ENCODE measurements at regions not wholly inside any gene's neighbourhood (a gene's known extent, or its start where the extent isn't known, plus 50 kb on each side); places are given as distances from the start of the nearest gene placed in this dataset.
"Not testable (repeated sequence)": the region's sequence is repeated elsewhere in the genome, so short reads cannot be mapped to it uniquely, and the experiment has no call there.

- TF ChIP-seq MAX (IDR thresholded peaks at IDR 0.05) (no peak), FOXA1 (IDR thresholded peaks at IDR 0.05) (no peak), RXRA (IDR thresholded peaks at IDR 0.05) (no peak), FOXA2 (IDR thresholded peaks at IDR 0.05) (no peak), TAF1 (conservative IDR thresholded peaks at IDR 0.05) (no peak), ATF3 (IDR thresholded peaks at IDR 0.05) (no peak), JUND (IDR thresholded peaks at IDR 0.05) (no peak), YY1 (IDR thresholded peaks at IDR 0.05) (no peak), GABPA (IDR thresholded peaks at IDR 0.05 in 1 of 2, conservative IDR thresholded peaks at IDR 0.05 in 1 of 2) (no peak), REST (IDR thresholded peaks at IDR 0.05) (no peak), EGR1 (IDR thresholded peaks at IDR 0.05; ENCODE audit: low read depth in 2 of 2) (no peak), HNF4A (conservative IDR thresholded peaks at IDR 0.05) (no peak), NR2F2 (IDR thresholded peaks at IDR 0.05) (no peak), HNF4G (IDR thresholded peaks at IDR 0.05) (no peak), SP1 (IDR thresholded peaks at IDR 0.05) (no peak), ZBTB33 (IDR thresholded peaks at IDR 0.05) (no peak), RAD21 (IDR thresholded peaks at IDR 0.05) (no peak)
- TF ChIP-seq, protein P1, sequence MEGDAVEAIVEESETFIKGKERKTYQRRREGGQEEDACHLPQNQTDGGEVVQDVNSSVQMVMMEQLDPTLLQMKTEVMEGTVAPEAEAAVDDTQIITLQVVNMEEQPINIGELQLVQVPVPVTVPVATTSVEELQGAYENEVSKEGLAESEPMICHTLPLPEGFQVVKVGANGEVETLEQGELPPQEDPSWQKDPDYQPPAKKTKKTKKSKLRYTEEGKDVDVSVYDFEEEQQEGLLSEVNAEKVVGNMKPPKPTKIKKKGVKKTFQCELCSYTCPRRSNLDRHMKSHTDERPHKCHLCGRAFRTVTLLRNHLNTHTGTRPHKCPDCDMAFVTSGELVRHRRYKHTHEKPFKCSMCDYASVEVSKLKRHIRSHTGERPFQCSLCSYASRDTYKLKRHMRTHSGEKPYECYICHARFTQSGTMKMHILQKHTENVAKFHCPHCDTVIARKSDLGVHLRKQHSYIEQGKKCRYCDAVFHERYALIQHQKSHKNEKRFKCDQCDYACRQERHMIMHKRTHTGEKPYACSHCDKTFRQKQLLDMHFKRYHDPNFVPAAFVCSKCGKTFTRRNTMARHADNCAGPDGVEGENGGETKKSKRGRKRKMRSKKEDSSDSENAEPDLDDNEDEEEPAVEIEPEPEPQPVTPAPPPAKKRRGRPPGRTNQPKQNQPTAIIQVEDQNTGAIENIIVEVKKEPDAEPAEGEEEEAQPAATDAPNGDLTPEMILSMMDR (IDR thresholded peaks at IDR 0.05; ENCODE audit: low read depth, low read length, missing input control) = no peak
- Histone ChIP-seq H3K9ac (ENCODE audit: low read depth in 1 of 2, low read length in 2 of 2) (no peak overlapping the region), H3K4me1 (ENCODE audit: control insufficient read depth in 4 of 4, insufficient read depth in 4 of 4, low read length in 3 of 4) (peaks cover 0 to 15% (median 0%) of the 10 kb centered on the region in 4 donors), H3K27ac (ENCODE audit: low read depth in 1 of 2, low read length in 2 of 2) (no peak overlapping the region), H3K4me3 (ENCODE audit: low read depth in 1 of 3, low read length in 3 of 3) (no peak overlapping the region), H3K9me3 (ENCODE audit: control insufficient read depth in 4 of 4, low read length in 3 of 4) (no peaks in the 10 kb centered on the region), H3K36me3 (ENCODE audit: control insufficient read depth in 4 of 4, insufficient read depth in 3 of 4, low read depth in 1 of 4, low read length in 3 of 4) (peaks cover 0 to 2% (median 0%) of the 10 kb centered on the region in 4 donors), H3K27me3 (ENCODE audit: control insufficient read depth in 4 of 4, insufficient read depth in 4 of 4, low read length in 3 of 4) (no peaks in the 10 kb centered on the region)
- WGBS = 28% methylated on average over 1 of the region's 1 CpG
- DNase-seq (ENCODE audit: low spot score) = no peak
Observed at GRCh38 chr10:45544191-45544590, 128.4 kb downstream of the ZFAND4 start.

DNA sequence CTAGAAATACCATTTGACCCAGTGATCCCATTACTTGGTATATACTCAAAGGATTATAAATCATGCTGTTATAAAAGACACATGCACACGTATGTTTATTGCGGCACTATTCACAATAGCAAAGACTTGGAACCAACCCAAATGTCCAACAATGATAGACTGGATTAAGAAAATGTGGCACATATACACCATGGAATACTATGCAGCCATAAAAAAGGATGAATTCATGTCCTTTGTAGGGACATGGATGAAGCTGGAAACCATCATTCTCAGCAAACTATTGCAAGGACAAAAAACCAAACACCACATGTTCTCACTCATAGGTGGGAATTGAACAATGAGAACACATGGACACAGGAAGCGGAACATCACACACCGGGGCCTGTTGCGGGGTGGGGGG is 131.5 kb downstream of the ZFAND4 start:
- H3K9ac ChIP-seq (ENCODE audit: low read depth in 1 of 2, low read length in 2 of 2); H3K36me3 ChIP-seq (ENCODE audit: control insufficient read depth in 4 of 4, insufficient read depth in 3 of 4, low read depth in 1 of 4, low read length in 3 of 4); H3K9me3 ChIP-seq (ENCODE audit: control insufficient read depth in 4 of 4, low read length in 3 of 4); DNase-seq (ENCODE audit: low spot score); H3K27ac ChIP-seq (ENCODE audit: low read depth in 1 of 2, low read length in 2 of 2); H3K27me3 ChIP-seq (ENCODE audit: control insufficient read depth in 4 of 4, insufficient read depth in 4 of 4, low read length in 3 of 4); H3K4me3 ChIP-seq (ENCODE audit: low read depth in 1 of 3, low read length in 3 of 3): not testable (repeated sequence)
- H3K4me1 ChIP-seq (ENCODE audit: control insufficient read depth in 4 of 4, insufficient read depth in 4 of 4, low read length in 3 of 4) = peaks cover 0 to 15% (median 0%) of the 10 kb centered on the region in 4 donors
- 97% methylated on average over 5 of the region's 5 CpGs for WGBS

DNA sequence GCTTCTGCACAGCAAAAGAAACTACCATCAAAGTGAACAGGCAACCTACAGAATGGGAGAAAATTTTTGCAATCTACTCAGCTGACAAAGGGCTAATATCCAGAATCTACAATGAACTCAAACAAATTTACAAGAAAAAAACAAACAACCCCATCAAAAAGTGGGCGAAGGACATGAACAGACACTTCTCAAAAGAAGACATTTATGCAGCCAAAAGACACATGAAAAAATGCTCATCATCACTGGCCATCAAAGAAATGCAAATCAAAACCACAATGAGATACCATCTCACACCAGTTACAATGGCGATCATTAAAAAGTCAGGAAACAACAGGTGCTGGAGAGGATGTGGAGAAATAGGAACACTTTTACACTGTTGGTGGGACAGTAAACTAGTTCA is 132.0 kb downstream of the ZFAND4 start:
- H3K27ac ChIP-seq (ENCODE audit: low read depth in 1 of 2, low read length in 2 of 2); H3K9me3 ChIP-seq (ENCODE audit: control insufficient read depth in 4 of 4, low read length in 3 of 4); H3K36me3 ChIP-seq (ENCODE audit: control insufficient read depth in 4 of 4, insufficient read depth in 3 of 4, low read depth in 1 of 4, low read length in 3 of 4); H3K27me3 ChIP-seq (ENCODE audit: control insufficient read depth in 4 of 4, insufficient read depth in 4 of 4, low read length in 3 of 4); H3K9ac ChIP-seq (ENCODE audit: low read depth in 1 of 2, low read length in 2 of 2); H3K4me3 ChIP-seq (ENCODE audit: low read depth in 1 of 3, low read length in 3 of 3); DNase-seq (ENCODE audit: low spot score): not testable (repeated sequence)
- 100% methylated on average over 1 of the region's 2 CpGs for WGBS
- peaks cover 0 to 13% (median 0%) of the 10 kb centered on the region in 4 donors for H3K4me1 ChIP-seq (ENCODE audit: control insufficient read depth in 4 of 4, insufficient read depth in 4 of 4, low read length in 3 of 4)

DNA sequence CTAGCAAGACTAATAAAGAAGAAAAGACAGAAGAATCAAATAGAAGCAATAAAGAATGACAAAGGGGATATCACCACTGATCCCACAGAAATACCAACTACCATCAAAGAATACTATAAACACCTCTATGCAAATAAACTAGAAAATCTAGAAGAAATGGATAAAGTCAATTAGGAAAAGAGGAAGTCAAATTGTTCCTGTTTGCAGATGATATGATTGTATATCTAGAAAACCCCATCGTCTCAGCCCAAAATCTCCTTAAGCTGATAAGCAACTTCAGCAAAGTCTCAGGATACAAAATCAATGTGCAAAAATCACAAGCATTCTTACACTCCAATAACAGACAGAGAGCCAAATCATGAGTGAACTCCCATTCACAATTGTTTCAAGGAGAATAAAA is 133.0 kb downstream of the ZFAND4 start:
- not testable (repeated sequence) for H3K9ac ChIP-seq (ENCODE audit: low read depth in 1 of 2, low read length in 2 of 2); H3K27ac ChIP-seq (ENCODE audit: low read depth in 1 of 2, low read length in 2 of 2)
- 79% methylated on average over 1 of the region's 1 CpG for WGBS

More for the DNA sequence above, 133.0 kb downstream of the ZFAND4 start:
- not testable (repeated sequence) for H3K4me1 ChIP-seq (ENCODE audit: control insufficient read depth in 4 of 4, insufficient read depth in 4 of 4, low read length in 3 of 4); DNase-seq (ENCODE audit: low spot score); H3K9me3 ChIP-seq (ENCODE audit: control insufficient read depth in 4 of 4, low read length in 3 of 4); H3K4me3 ChIP-seq (ENCODE audit: low read depth in 1 of 3, low read length in 3 of 3); H3K36me3 ChIP-seq (ENCODE audit: control insufficient read depth in 4 of 4, insufficient read depth in 3 of 4, low read depth in 1 of 4, low read length in 3 of 4); H3K27me3 ChIP-seq (ENCODE audit: control insufficient read depth in 4 of 4, insufficient read depth in 4 of 4, low read length in 3 of 4)

Measured in liver (tissue), 8 donors.